ENCODE measurements at regions not wholly inside any gene's neighbourhood (a gene's known extent, or its start where the extent isn't known, plus 50 kb on each side); places are given as distances from the start of the nearest gene placed in this dataset.

DNA sequence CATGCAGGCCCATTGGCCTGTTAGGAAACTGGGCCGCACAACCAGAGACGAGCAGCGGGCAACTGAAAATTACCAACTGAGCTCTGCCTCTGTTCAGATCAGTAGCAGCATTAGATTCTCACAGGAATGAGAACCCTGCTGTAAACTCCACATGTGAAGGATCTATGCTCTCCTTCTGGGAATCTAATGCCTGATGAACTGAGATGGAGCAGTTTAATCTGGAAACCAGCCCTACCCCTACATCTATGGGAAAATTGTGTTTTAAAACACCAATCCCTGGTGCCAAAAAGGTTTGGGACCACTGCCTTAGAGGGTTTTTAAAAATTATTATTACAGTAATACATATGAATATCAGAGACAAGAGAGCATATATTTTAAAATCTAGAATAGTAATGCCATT is 1144.5 kb downstream of the FSCB start:
- TF ChIP-seq POLR2AphosphoS5 (IDR thresholded peaks at IDR 0.05), result no peak
- TF ChIP-seq, protein P1, sequence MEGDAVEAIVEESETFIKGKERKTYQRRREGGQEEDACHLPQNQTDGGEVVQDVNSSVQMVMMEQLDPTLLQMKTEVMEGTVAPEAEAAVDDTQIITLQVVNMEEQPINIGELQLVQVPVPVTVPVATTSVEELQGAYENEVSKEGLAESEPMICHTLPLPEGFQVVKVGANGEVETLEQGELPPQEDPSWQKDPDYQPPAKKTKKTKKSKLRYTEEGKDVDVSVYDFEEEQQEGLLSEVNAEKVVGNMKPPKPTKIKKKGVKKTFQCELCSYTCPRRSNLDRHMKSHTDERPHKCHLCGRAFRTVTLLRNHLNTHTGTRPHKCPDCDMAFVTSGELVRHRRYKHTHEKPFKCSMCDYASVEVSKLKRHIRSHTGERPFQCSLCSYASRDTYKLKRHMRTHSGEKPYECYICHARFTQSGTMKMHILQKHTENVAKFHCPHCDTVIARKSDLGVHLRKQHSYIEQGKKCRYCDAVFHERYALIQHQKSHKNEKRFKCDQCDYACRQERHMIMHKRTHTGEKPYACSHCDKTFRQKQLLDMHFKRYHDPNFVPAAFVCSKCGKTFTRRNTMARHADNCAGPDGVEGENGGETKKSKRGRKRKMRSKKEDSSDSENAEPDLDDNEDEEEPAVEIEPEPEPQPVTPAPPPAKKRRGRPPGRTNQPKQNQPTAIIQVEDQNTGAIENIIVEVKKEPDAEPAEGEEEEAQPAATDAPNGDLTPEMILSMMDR (IDR thresholded peaks at IDR 0.05), result no peak
- no peak for TF ChIP-seq POLR2A (IDR thresholded peaks at IDR 0.05)
- no peak for TF ChIP-seq EP300 (IDR thresholded peaks at IDR 0.05)
- H3K9me3 ChIP-seq, result no peaks in the 10 kb centered on the region
- ATAC-seq, result no peak
- no peaks in the 10 kb centered on the region for H3K4me1 ChIP-seq
- no peaks in the 10 kb centered on the region for H3K36me3 ChIP-seq
- 88% methylated on average over 3 of the region's 3 CpGs; no CpG with 5 or more reads in 1 of the 2 donors for WGBS, 2 donors (ENCODE audit: low coverage in 1 of 2)
- H3K4me3 ChIP-seq, result no peak overlapping the region
- no peaks in the 10 kb centered on the region for H3K27me3 ChIP-seq
- no peak overlapping the region for H3K27ac ChIP-seq

DNA sequence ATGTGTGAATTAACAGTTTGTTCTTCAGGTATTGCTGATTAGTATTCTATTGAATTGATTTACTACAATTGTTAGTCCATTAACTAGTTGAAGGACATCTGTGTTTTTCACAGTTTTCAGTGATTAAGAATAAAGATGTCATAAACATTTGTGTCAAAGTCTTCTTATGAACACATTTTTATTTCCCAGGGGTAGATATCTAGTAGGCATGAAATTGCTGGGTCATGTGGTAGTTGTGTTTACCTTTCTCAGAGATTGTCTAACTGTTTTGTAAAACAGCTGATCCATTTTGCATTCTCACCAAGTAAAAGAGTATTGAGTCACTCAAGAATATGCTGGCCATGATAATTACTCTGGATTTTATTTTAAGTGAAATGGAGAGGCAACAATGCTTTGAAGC is 1145.3 kb downstream of the FSCB start:
- no peaks in the 10 kb centered on the region for H3K4me1 ChIP-seq
- H3K36me3 ChIP-seq, result no peaks in the 10 kb centered on the region
- H3K27ac ChIP-seq, result no peak overlapping the region
- H3K27me3 ChIP-seq, result no peaks in the 10 kb centered on the region
- TF ChIP-seq EP300 (IDR thresholded peaks at IDR 0.05) (no peak), POLR2AphosphoS5 (IDR thresholded peaks at IDR 0.05) (no peak), POLR2A (IDR thresholded peaks at IDR 0.05) (no peak)
- TF ChIP-seq, protein P1 (IDR thresholded peaks at IDR 0.05), result no peak
- no peaks in the 10 kb centered on the region for H3K9me3 ChIP-seq
- H3K4me3 ChIP-seq, result no peak overlapping the region
- ATAC-seq, result no peak

DNA sequence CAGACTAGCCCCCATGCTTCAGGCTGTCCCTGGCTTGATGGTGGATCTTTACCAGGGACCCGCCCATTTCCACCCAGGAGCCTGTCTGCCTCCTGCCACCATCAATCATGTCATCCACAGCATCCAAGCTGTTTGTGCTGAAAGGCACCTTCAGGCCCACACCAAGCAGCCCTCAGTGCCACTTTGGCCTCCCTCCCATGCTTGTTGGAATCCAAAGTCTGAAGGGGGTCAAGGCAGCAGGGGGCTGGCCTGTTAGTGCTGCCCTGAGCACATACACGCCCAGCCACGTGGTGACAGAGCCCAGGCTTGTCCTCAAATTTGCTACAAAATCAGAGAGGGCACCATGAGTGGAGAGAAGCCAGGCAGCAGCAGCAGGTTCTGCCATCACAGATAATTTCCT is 1146.8 kb downstream of the FSCB start:
- WGBS, 2 donors (ENCODE audit: low coverage in 1 of 2), result 60% methylated on average over 1 of the region's 3 CpGs; no CpG with 5 or more reads in 1 of the 2 donors
- no peaks in the 10 kb centered on the region for H3K36me3 ChIP-seq
- H3K27me3 ChIP-seq, result no peaks in the 10 kb centered on the region
- H3K4me3 ChIP-seq, result no peak overlapping the region
- H3K27ac ChIP-seq, result no peak overlapping the region
- no peaks in the 10 kb centered on the region for H3K9me3 ChIP-seq
- no peak for ATAC-seq
- TF ChIP-seq, protein P1 (IDR thresholded peaks at IDR 0.05), result no peak
- TF ChIP-seq EP300 (IDR thresholded peaks at IDR 0.05) (no peak), POLR2AphosphoS5 (IDR thresholded peaks at IDR 0.05) (no peak), POLR2A (IDR thresholded peaks at IDR 0.05) (no peak)
- H3K4me1 ChIP-seq, result no peaks in the 10 kb centered on the region

DNA sequence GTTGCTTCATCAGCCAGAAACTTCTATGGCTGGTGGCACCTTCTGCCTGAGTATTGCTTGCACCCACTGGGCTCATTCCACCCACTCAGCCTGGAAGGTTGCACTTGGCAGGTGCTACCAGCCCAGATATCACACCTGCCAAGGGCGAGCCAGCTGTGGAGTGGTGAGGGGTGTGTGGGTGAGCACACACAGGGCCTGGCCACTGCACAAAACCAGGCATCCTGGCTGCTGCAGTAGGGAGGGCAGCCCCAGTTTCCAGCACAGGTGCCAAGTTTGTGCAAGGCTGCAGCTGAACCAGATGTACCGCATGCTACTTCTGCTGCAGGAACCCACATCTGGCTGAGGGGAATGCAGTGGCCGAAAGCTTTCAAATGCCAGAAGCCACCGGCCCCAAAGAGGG is 1147.8 kb downstream of the FSCB start:
- 17 to 100% methylated on average over 1 of the region's 4 CpGs for WGBS, 2 donors (ENCODE audit: low coverage in 1 of 2)
- Histone ChIP-seq H3K36me3 (no peaks in the 10 kb centered on the region), H3K9me3 (no peaks in the 10 kb centered on the region), H3K4me3 (no peak overlapping the region), H3K4me1 (no peaks in the 10 kb centered on the region), H3K27ac (no peak overlapping the region), H3K27me3 (no peaks in the 10 kb centered on the region)
- TF ChIP-seq, protein P1 (IDR thresholded peaks at IDR 0.05), result no peak
- TF ChIP-seq POLR2AphosphoS5 (IDR thresholded peaks at IDR 0.05) (no peak), EP300 (IDR thresholded peaks at IDR 0.05) (no peak), POLR2A (IDR thresholded peaks at IDR 0.05) (no peak)
- no peak for ATAC-seq

DNA sequence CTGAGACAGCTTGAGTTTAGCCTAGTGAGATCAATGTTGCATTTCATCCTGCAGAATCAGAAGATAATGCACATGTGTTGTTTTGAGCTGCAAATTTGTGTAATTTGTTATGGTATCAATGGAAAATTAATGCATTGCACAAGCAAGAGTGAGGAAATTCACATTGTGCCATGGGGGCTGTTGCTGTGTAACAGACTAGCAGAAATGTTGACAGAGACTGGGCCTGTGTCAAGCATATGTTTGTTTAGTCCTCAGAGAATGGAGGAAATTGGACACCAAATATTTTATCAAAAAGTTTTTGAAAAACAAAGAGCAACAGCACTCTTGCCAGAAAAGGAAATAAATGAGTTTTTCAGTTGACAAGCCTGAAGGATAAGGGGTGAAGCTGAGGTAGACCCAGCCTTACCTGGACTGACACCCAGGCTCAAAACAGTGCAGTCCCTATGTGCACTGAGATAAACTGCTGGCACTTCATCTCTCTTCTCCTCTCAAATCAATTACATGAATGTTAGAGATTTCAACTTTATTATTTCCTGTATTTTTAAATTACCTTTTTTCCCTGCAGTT is 1150.0 kb downstream of the FSCB start:
- Histone ChIP-seq H3K36me3 (no peaks in the 10 kb centered on the region), H3K27ac (no peak overlapping the region), H3K9me3 (no peaks in the 10 kb centered on the region), H3K4me1 (no peaks in the 10 kb centered on the region), H3K27me3 (no peaks in the 10 kb centered on the region), H3K4me3 (no peak overlapping the region)
- TF ChIP-seq EP300 (IDR thresholded peaks at IDR 0.05), result no peak
- no peak for TF ChIP-seq POLR2A (IDR thresholded peaks at IDR 0.05)
- TF ChIP-seq POLR2AphosphoS5 (IDR thresholded peaks at IDR 0.05), result no peak
- TF ChIP-seq, protein P1 (IDR thresholded peaks at IDR 0.05), result no peak
- no peak for ATAC-seq

Measured in gastroesophageal sphincter (tissue), 4 donors.